Stimulated activated naive CD8-positive, alpha-beta T cell treated with anti-CD3 and anti-CD28 coated beads, Interleukin-15, Interleukin-2, amounts not matched to agents 100 ng/mL and 50 ng/mL, for 24 hours (primary cell): ENCODE measurements at regions not wholly inside any gene's neighbourhood (a gene's known extent, or its start where the extent isn't known, plus 50 kb on each side); places are given as distances from the start of the nearest gene placed in this dataset.

Source experiments
- H3K27ac Mint-ChIP-seq: one replicate; pipeline ENCODE4 v1.8.0; 2021; ENCODE audit warnings: mild to moderate bottlenecking, mixed read lengths
- H3K27me3 Mint-ChIP-seq: one replicate; pipeline ENCODE4 v1.8.0; 2021; ENCODE audit warnings: mixed read lengths
- H3K36me3 Mint-ChIP-seq: one replicate; pipeline ENCODE4 v1.8.0; 2021; ENCODE audit warnings: low read depth, mixed read lengths
- H3K4me1 Mint-ChIP-seq: one replicate; pipeline ENCODE4 v1.8.0; 2021; ENCODE audit warnings: low read depth, mixed read lengths
- H3K4me3 Mint-ChIP-seq: one replicate; pipeline ENCODE4 v1.8.0; 2021; ENCODE audit warnings: mild to moderate bottlenecking, mixed read lengths
- H3K9me3 Mint-ChIP-seq: one replicate; pipeline ENCODE4 v1.8.0; 2021; ENCODE audit warnings: mixed read lengths

DNA sequence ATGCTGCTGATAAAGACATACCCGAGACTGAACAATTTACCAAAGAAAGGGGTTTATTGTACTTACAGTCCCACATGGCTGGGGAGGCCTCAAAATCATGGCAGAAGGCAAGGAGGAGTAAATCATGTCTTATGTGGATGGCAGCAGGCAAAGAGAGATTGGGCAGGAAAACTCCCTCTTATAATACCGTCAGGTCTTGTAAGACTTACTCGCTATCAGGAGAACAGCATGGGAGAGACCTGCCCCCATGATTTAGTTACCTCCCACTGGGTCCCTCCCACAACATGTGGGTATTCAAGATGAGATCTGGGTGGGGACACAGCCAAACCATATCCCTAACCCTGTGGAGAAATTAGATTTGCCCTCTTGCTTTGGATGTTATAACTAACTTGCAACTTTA is 1068.0 kb upstream of the ZEB2 start:
- Mint-ChIP-seq H3K27me3 (no peaks in the 10 kb centered on the region), H3K9me3 (no peaks in the 10 kb centered on the region), H3K4me3 (no peak overlapping the region), H3K4me1 (peaks cover 3% of the 10 kb centered on the region), H3K36me3 (no peaks in the 10 kb centered on the region), H3K27ac (no peak overlapping the region)

DNA sequence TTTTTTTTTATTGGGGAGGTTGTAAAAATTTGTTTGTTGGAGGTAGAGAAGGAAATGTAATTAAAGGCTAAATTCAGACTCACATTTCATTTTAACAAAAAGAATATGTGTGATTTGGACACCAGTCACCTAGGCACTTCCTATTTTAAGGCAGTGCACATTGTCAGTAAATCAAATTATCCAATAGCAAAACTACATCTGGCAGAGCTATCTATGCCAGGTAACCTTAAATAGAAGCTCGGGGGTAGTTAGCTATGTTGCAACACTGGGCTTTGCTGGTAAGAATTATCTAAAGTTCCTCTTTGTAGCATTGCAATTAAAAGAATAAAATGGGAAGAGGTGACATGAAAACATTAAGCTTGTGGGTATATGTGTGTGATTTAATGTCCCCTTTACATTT is 1064.4 kb upstream of the ZEB2 start:
- Mint-ChIP-seq H3K9me3 (no peaks in the 10 kb centered on the region), H3K4me3 (no peak overlapping the region), H3K36me3 (no peaks in the 10 kb centered on the region), H3K27ac (no peak overlapping the region), H3K27me3 (no peaks in the 10 kb centered on the region), H3K4me1 (no peaks in the 10 kb centered on the region)

DNA sequence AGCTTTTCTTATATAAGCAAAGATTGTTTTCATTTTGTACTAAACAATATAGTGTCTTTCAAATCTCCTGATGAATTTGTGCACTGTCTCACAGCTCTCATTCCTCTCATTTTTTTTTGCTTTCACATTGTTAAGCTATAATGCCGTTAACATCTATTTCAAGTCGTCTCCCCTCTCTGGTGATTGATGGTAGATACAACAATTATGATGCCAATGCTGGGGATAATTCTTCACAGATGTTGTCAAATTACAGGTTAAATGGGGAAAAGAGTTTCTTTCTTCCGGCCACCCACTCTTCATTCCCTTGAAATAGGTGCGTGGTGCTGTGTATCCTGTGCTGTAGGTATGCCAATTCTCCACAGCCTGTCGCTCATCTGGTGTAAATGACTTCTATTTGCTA is 1053.7 kb upstream of the ZEB2 start:
- Mint-ChIP-seq H3K27me3 (no peaks in the 10 kb centered on the region), H3K36me3 (no peaks in the 10 kb centered on the region), H3K4me3 (no peak overlapping the region), H3K27ac (no peak overlapping the region), H3K4me1 (no peaks in the 10 kb centered on the region), H3K9me3 (no peaks in the 10 kb centered on the region)

DNA sequence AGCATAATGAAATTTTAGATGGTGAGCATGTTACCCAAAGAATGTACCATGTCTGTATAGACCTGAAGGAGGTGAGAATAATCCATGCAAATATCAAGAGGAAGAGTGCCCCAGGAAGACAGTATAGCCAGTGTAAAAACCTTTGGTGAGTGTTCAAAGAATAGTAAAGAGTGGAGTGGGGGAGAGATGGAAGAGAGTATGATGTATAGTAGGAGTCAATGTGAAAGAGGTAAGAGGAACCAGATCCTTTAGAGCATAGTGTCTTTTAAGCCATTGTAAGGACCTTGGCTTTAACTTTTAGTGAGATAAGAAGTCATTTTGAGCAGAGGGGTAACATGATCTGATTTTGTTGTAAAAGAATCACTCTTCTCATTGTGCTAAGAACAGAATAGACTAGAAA is 1052.3 kb upstream of the ZEB2 start:
- Mint-ChIP-seq H3K4me1 (no peaks in the 10 kb centered on the region), H3K27ac (no peak overlapping the region), H3K4me3 (no peak overlapping the region), H3K27me3 (no peaks in the 10 kb centered on the region), H3K36me3 (no peaks in the 10 kb centered on the region), H3K9me3 (no peaks in the 10 kb centered on the region)

DNA sequence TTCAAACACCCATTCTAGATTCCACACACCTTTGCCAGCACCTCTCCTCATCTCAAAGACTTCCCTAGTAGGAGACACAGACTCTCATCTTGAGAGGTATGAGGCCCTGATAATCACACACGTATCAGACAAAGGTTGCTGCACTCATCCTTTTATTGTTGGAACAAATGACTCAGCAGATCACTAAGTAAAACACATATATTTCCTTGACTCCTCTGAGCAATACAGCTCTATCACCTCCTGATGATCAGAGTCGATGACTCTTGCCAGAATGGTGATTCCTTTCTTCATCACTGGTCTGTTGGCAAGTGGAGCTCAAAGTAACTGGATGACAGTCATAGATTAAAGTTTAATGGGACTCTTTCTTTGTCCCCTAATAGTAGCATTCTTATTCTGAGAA is 1049.2 kb upstream of the ZEB2 start:
- Mint-ChIP-seq H3K27me3 (no peaks in the 10 kb centered on the region), H3K4me3 (no peak overlapping the region), H3K27ac (no peak overlapping the region), H3K36me3 (no peaks in the 10 kb centered on the region), H3K4me1 (no peaks in the 10 kb centered on the region), H3K9me3 (no peaks in the 10 kb centered on the region)

DNA sequence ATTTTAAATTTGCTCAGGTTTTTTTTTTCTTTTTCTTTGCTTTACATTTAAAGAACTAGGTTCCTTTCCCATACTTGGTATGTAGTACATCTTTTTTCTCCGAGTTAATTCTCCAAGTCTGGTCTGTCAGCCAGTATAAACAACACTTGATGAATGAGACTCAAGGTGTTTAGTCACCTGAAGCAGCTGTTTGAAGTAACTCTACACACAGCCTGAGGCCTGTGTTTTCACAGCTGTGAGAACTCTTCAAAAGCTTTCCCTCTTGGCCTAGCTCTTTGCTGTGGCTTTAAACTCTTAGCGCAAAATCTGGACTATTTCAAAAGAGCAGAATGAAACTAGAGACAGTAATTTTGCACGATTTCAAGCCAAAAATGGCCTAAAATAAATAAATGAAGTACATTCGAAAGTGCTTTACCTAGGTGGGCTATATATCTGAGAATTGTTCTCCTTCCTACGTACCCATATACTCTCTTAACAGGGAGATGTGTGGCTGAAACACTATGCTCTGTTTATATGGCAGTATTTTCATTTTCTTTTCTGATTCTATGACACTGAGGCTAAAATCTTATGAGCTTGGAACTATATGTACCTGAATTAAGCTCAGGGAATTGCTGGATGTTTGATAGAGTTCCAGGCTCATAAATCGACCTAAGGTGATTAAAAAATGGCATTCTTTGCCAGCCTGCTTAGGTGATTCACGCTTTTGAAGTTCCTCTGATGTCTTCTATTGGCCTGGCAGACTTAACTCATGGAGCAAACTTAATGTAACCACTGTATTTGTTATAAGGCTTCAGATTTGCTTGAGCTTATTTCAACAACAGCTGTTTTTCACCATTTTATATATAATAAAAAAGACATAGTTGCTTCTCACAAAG is 1044.1 kb upstream of the ZEB2 start:
- Mint-ChIP-seq H3K36me3 (no peaks in the 10 kb centered on the region), H3K27ac (no peak overlapping the region), H3K4me3 (no peak overlapping the region)

DNA sequence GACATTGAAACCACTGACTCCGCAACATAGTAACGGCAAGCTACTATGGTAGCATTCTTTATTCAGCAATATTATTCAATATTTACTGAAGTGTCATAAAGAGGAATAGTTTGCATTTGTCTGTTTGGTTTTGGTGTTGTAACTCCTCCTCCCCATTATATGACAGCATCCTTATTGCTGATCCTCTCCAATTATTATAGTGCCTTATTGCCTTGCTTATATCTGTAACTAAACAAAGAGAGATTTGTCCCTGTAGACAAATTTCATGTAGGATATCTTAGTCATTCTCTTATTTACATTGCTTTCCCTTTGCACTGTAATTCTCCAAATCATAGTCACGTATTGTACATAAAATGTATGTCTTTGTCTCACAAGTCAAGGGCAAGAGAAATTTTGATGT is 1041.2 kb upstream of the ZEB2 start:
- Mint-ChIP-seq H3K9me3 (no peaks in the 10 kb centered on the region), H3K27ac (no peak overlapping the region), H3K36me3 (no peaks in the 10 kb centered on the region), H3K27me3 (no peaks in the 10 kb centered on the region), H3K4me1 (no peaks in the 10 kb centered on the region), H3K4me3 (no peak overlapping the region)

More for the DNA sequence above, 1044.1 kb upstream of the ZEB2 start:
- H3K27me3 Mint-ChIP-seq, result no peaks in the 10 kb centered on the region
- H3K4me1 Mint-ChIP-seq, result no peaks in the 10 kb centered on the region
- no peaks in the 10 kb centered on the region for H3K9me3 Mint-ChIP-seq

DNA sequence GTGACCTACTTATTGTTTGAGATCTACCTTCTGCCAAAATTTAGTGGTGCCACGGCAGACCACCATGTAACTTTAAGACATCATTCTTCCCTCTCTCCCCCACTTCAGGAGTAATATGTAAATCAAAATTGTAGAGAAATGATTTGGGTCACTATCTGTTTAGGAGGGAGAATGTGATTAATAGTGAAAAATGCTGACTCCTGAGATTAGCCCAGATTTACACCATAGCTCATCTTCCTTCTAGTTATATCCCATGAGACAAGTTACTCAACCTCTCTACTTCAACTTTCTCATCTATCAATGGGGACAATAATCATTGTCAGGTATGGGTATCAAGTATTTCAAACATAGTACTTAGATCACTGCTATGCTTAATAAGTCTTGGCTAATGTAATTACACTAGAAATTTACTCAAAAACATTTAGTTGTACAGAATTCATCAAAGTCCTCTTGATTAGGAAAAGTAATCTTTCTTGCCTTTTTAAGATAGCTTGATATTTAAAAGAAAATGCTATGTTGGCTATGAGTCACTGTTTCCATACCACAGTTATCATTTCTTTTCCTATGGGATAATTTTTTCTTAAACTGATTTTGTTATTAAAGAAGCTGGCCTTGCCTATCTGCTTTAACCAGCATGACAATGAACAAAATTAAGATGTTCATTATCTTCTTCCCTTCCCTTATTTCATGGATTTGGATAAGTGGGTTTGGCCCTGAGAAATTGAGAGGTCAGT is 1038.9 kb upstream of the ZEB2 start:
- no peaks in the 10 kb centered on the region for H3K4me1 Mint-ChIP-seq

DNA sequence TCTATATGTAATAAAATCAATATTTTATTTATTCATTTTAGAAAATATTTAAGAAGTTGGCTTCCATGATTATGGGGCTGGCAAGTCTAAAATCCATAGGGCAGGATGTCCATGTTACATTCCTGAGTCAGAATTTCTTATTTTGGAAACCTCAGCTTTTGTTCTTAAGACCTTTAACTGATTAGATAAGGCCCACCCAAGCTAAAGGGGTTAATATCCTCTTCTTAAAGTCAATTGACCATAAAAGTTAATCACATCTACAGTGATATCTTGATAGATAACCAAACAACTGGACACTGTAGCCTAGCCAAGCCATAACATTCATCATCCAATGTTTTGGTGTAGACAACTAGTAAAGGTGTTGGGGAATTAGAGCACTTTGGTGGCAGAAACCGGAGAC is 1035.4 kb upstream of the ZEB2 start:
- Mint-ChIP-seq H3K27ac (no peak overlapping the region), H3K4me1 (no peaks in the 10 kb centered on the region), H3K4me3 (no peak overlapping the region), H3K9me3 (no peaks in the 10 kb centered on the region), H3K36me3 (no peaks in the 10 kb centered on the region), H3K27me3 (no peaks in the 10 kb centered on the region)

More for the DNA sequence above, 1038.9 kb upstream of the ZEB2 start:
- Mint-ChIP-seq H3K27me3 (no peaks in the 10 kb centered on the region), H3K27ac (no peak overlapping the region), H3K36me3 (no peaks in the 10 kb centered on the region), H3K4me3 (no peak overlapping the region), H3K9me3 (no peaks in the 10 kb centered on the region)

DNA sequence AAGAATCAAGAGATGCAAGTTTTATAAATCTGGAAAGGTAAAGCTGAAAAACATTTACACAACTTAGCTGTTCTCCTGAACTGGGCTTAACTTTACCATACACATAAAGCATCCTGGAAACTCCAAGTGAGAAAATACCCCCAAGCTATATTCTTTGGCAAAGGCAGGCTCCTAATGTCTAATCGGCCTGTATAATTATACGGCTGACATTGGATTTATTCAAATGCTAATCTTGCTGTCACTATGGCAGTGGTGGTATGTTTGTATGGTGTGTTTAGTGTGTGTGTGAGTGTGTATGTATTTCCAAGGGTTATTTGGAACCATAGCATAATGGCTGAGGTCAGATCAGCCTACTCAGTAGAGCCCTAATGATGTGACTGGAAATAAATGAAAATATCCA is 1031.8 kb upstream of the ZEB2 start:
- Mint-ChIP-seq H3K27me3 (peaks cover 4% of the 10 kb centered on the region), H3K9me3 (no peaks in the 10 kb centered on the region), H3K27ac (no peak overlapping the region), H3K4me1 (no peaks in the 10 kb centered on the region), H3K4me3 (no peak overlapping the region), H3K36me3 (no peaks in the 10 kb centered on the region)

DNA sequence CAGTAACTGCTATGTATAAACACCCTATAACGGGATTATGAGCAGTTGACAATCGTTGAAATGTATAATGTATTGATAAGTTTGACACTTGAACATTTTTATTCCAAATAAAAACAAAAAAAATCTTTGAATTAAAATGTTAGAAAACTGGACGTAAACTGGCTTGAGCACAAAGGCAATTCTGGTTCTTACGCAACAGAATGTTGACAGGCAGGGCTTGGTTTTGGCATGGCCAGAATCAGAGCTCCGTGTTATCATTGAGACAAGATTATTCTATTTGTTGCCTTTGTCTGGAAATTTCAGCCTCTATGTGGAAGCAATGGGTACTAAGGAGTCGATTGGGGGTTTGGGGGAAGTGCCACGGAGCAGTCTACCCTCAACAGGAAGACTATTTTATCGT is 1028.6 kb upstream of the ZEB2 start:
- Mint-ChIP-seq H3K4me1 (no peaks in the 10 kb centered on the region), H3K36me3 (no peaks in the 10 kb centered on the region), H3K9me3 (peaks cover 7% of the 10 kb centered on the region), H3K27ac (no peak overlapping the region), H3K4me3 (no peak overlapping the region), H3K27me3 (peaks cover 8% of the 10 kb centered on the region)

DNA sequence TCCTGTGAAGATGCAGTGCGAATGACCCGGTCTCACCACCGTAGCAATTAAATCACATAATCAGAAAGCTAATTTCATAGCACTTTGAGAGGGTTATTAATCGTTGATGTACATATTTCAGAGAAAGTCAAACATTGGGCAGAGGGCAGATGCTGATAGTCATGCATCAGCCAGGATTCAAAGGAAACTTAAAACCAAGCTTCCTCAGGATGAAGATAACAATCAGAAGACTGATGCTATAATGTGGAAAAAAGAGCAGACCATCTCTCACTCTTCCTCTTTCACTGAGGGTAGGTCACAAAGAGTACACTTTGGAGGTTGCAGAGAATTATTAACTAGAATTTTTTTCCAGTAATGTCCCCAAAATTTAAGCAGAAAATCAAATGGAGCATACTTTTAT is 1027.7 kb upstream of the ZEB2 start:
- peaks cover 7% of the 10 kb centered on the region for H3K9me3 Mint-ChIP-seq

DNA sequence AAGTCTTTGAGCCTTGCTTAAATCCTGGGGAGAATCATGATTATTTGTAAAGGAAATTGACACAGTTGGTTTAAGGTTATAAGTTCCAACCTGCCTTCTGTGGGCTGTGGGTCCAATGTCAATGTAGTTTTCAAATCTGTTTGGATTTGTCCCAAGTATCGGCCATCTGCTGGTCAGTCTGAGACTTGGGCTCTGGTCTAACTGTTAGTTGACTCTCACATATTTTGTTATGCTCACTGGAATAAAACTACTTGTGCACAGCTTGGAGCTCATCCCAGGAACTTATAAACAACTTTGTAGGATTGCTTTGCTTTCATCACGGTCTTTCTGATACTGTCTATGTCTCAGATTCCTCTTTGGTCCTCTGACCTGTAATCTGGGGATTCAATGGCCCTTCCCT is 1026.2 kb upstream of the ZEB2 start:
- no peaks in the 10 kb centered on the region for H3K36me3 Mint-ChIP-seq
- peaks cover 7% of the 10 kb centered on the region for H3K9me3 Mint-ChIP-seq
- H3K4me3 Mint-ChIP-seq, result no peak overlapping the region
- peaks cover 8% of the 10 kb centered on the region for H3K27me3 Mint-ChIP-seq
- no peaks in the 10 kb centered on the region for H3K4me1 Mint-ChIP-seq
- no peak overlapping the region for H3K27ac Mint-ChIP-seq

More for the DNA sequence above, 1027.7 kb upstream of the ZEB2 start:
- Mint-ChIP-seq H3K27me3 (peaks cover 8% of the 10 kb centered on the region), H3K4me3 (no peak overlapping the region), H3K4me1 (no peaks in the 10 kb centered on the region), H3K36me3 (no peaks in the 10 kb centered on the region), H3K27ac (no peak overlapping the region)

DNA sequence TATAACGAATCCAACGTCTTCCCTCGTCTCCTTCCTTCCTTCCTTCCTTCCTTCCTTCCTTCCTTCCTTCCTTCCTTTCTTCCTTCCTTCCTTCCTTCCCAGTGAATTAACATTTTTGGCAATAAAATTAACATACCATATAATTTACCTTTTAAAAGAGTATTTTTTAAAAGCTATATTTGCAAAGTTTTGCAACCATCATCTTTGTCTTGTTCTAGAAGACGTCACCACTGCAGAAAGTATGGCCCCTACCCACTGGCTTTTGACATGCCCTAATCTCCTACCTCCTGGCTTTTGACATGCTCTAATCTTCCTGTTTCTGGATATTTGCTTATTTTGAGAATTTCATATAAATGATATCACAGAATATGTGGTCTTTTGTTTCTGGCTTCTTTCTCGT is 1023.9 kb upstream of the ZEB2 start:
- Mint-ChIP-seq H3K36me3 (no peaks in the 10 kb centered on the region), H3K4me1 (no peaks in the 10 kb centered on the region), H3K27me3 (peaks cover 8% of the 10 kb centered on the region), H3K9me3 (peaks cover 7% of the 10 kb centered on the region), H3K4me3 (no peak overlapping the region), H3K27ac (no peak overlapping the region)

DNA sequence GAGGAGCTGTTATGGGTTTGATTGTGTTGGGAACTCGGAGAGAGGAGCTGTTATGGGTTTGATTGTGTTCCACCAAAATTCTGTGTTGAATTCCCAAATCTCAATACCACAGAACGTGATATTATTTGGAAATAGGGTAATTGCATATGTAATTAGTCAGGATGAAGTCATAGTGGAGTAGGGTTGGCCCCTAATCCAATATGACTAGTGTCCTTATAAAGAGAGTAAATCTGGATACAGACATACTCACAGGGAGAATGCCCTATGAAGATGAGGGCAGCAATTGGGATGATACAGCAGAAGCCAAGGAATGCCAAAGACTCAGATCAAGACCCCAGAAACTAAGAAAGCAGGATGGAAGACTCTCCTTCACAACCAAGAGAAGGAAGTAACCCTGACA is 1023.2 kb upstream of the ZEB2 start:
- Mint-ChIP-seq H3K4me1 (no peaks in the 10 kb centered on the region), H3K36me3 (no peaks in the 10 kb centered on the region), H3K4me3 (no peak overlapping the region), H3K9me3 (peaks cover 7% of the 10 kb centered on the region), H3K27me3 (peaks cover 8% of the 10 kb centered on the region), H3K27ac (no peak overlapping the region)
